H1 (cell line): ENCODE measurements at regions not wholly inside any gene's neighbourhood (a gene's known extent, or its start where the extent isn't known, plus 50 kb on each side); places are given as distances from the start of the nearest gene placed in this dataset.

Experiments used
- CTCF ChIA-PET: fragments of 300-600 bp; sonication (Branson Sonifier 250); formaldehyde crosslinking; loops from one replicate; lab custom pipeline; 2021; ENCODE audit not compliant: partially characterized antibody; lab: Charles Lee
- POLR2A ChIA-PET: fragments of 300-600 bp; sonication (Branson Sonifier 250); formaldehyde crosslinking; loops from one replicate; lab custom pipeline; 2021; ENCODE audit warnings: inconsistent platforms; ENCODE audit not compliant: partially characterized antibody; lab: Charles Lee
- DNase-seq, 2 experiments: peaks; one replicate each; pipeline versions ENCODE4 v3.0.0 to v3.0.0-alpha.2; 2010 to 2022; ENCODE audit warnings: low spot score in 2 of 2, low read depth in 1 of 2, mixed read lengths in 1 of 2
- FAIRE-seq: peaks from 2 replicates; lab custom pipeline; 2011; peaks lifted over from hg19 to GRCh38; lab: Jason Lieb, UNC
- H2AFZ ChIP-seq: 2 replicates; pipeline ENCODE4 v1.8.1; 2012; ENCODE audit warnings: low read length, inconsistent platforms
- H2AK5ac ChIP-seq: 2 replicates; pipeline ENCODE4 v1.6.1; 2013; ENCODE audit warnings: low read depth, low read length
- H2BK120ac ChIP-seq: replicated peaks from 2 replicates; pipeline ENCODE3; 2013; ENCODE audit warnings: low read depth, low read length, inconsistent platforms
- H2BK12ac ChIP-seq: 2 replicates; pipeline ENCODE4 v1.6.1; 2013; ENCODE audit warnings: low read depth, low read length
- H2BK15ac ChIP-seq: 2 replicates; pipeline ENCODE4 v1.6.1; 2013; ENCODE audit warnings: low read length
- H2BK20ac ChIP-seq: 2 replicates; pipeline ENCODE4 v1.6.1; 2013; ENCODE audit warnings: low read length
- H2BK5ac ChIP-seq: 2 replicates; pipeline ENCODE4 v1.6.1; 2013; ENCODE audit warnings: low read depth, low read length
- H3K14ac ChIP-seq: 2 replicates; pipeline ENCODE4 v1.6.1; 2013; ENCODE audit warnings: inconsistent platforms; ENCODE audit not compliant: insufficient read length
- H3K18ac ChIP-seq: 2 replicates; pipeline ENCODE4 v1.6.1; 2013; ENCODE audit warnings: low read length; ENCODE audit errors: extremely low read depth
- H3K23ac ChIP-seq: 2 replicates; pipeline ENCODE4 v1.6.1; 2013; ENCODE audit warnings: inconsistent platforms; ENCODE audit not compliant: insufficient read length
- H3K23me2 ChIP-seq: 2 replicates; pipeline ENCODE4 v1.6.1; 2013; ENCODE audit warnings: low read depth, low read length
- H3K27ac ChIP-seq: 2 replicates; pipeline ENCODE4 v1.6.1; 2011; ENCODE audit warnings: low read depth, low read length, inconsistent platforms
- H3K27me3 ChIP-seq, 4 experiments: replicated peaks in 1 of 4; 1 replicate in 1 of 4; 2 replicates in 3 of 4; pipeline versions ENCODE4 v1.6.1 to v1.8.1; 2011 to 2013; ENCODE audit warnings: low read length in 3 of 4, mild to moderate bottlenecking in 3 of 4, inconsistent platforms in 2 of 4, mixed read lengths in 2 of 4, moderate library complexity in 1 of 4; ENCODE audit not compliant: control insufficient read depth in 3 of 4, insufficient read depth in 3 of 4; ENCODE audit errors: extremely low read depth in 1 of 4
- H3K36me3 ChIP-seq, 4 experiments: 2 replicates each; pipeline versions ENCODE4 v1.6.1 to v1.8.1; 2011 to 2013; ENCODE audit warnings: mild to moderate bottlenecking in 4 of 4, low read length in 3 of 4, moderate library complexity in 2 of 4, control low read depth in 1 of 4, inconsistent platforms in 1 of 4; ENCODE audit not compliant: insufficient read depth in 4 of 4, control insufficient read depth in 2 of 4
- H3K4ac ChIP-seq: replicated peaks from 2 replicates; pipeline ENCODE3; 2013; ENCODE audit warnings: low read length, low read depth, mixed read lengths, inconsistent platforms; ENCODE audit not compliant: insufficient read length
- H3K4me1 ChIP-seq, 4 experiments: replicated peaks in 1 of 4; 1 replicate in 1 of 4; 2 replicates in 3 of 4; pipeline versions ENCODE4 v1.6.1 to v1.8.1; 2011 to 2013; ENCODE audit warnings: low read length in 3 of 4, inconsistent platforms in 2 of 4, mixed read lengths in 1 of 4; ENCODE audit not compliant: insufficient read depth in 4 of 4, control insufficient read depth in 3 of 4
- H3K4me2 ChIP-seq, 2 experiments: 2 replicates each; pipeline versions ENCODE4 v1.6.1 to v1.8.1; 2011 to 2013; ENCODE audit warnings: low read depth in 2 of 2, low read length in 2 of 2, control low read depth in 1 of 2, inconsistent platforms in 1 of 2, mild to moderate bottlenecking in 1 of 2; ENCODE audit not compliant: insufficient read depth in 1 of 2
- H3K4me3 ChIP-seq, 4 experiments: fragments of 200-600, 300-600 bp in 1 of 4; sonication (generic), shearing (Covaris generic), sonication (Bioruptor Twin) in 1 of 4; 2 replicates each; pipeline versions ENCODE4 v1.5.1 to v1.8.1; 2011 to 2016; ENCODE audit warnings: low read length in 4 of 4, low read depth in 3 of 4, control low read depth in 2 of 4, inconsistent platforms in 2 of 4, mild to moderate bottlenecking in 2 of 4, mixed read lengths in 1 of 4, moderate library complexity in 1 of 4; ENCODE audit not compliant: insufficient read depth in 2 of 4; ENCODE audit errors: extremely low read depth in 1 of 4
- H3K56ac ChIP-seq: replicated peaks from 2 replicates; pipeline ENCODE3; 2013; ENCODE audit warnings: low read depth, mild to moderate bottlenecking, mixed read lengths, low read length, inconsistent platforms; ENCODE audit not compliant: insufficient read length
- H3K79me1 ChIP-seq: 2 replicates; pipeline ENCODE4 v1.6.1; 2013; ENCODE audit warnings: low read depth, low read length, control low read depth
- H3K79me2 ChIP-seq, 2 experiments: 2 replicates each; pipeline versions ENCODE4 v1.6.1 to v1.8.1; 2012 to 2013; ENCODE audit warnings: low read length in 2 of 2, mild to moderate bottlenecking in 2 of 2, inconsistent platforms in 1 of 2; ENCODE audit not compliant: insufficient read depth in 2 of 2, control insufficient read depth in 1 of 2
- H3K9ac ChIP-seq, 4 experiments: replicated peaks in 1 of 4; 1 replicate in 1 of 4; 2 replicates in 3 of 4; pipeline versions ENCODE4 v1.6.1 to v1.8.1; 2011 to 2013; ENCODE audit warnings: low read depth in 3 of 4, low read length in 3 of 4, control low read depth in 2 of 4, mild to moderate bottlenecking in 2 of 4, moderate library complexity in 2 of 4, inconsistent platforms in 1 of 4; ENCODE audit errors: extremely low read depth in 1 of 4
- H3K9me3 ChIP-seq, 2 experiments: 2 replicates each; pipeline versions ENCODE4 v1.6.1 to v1.8.1; 2012 to 2013; ENCODE audit warnings: mild to moderate bottlenecking in 2 of 2, moderate library complexity in 2 of 2, control low read depth in 1 of 2, inconsistent platforms in 1 of 2, low read depth in 1 of 2, low read length in 1 of 2, mixed read lengths in 1 of 2; ENCODE audit not compliant: insufficient read depth in 2 of 2
- H4K20me1 ChIP-seq, 2 experiments: replicated peaks in 1 of 2; 2 replicates each; pipeline versions ENCODE3 to v1.8.1; 2011 to 2013; ENCODE audit warnings: inconsistent platforms in 2 of 2, low read length in 2 of 2, mild to moderate bottlenecking in 1 of 2; ENCODE audit not compliant: insufficient read depth in 2 of 2, control insufficient read depth in 1 of 2
- H4K5ac ChIP-seq: 2 replicates; pipeline ENCODE4 v1.6.1; 2013; ENCODE audit warnings: low read length, low read depth, mixed read lengths, inconsistent platforms; ENCODE audit not compliant: insufficient read length
- H4K8ac ChIP-seq: 2 replicates; pipeline ENCODE4 v1.8.0; 2013; ENCODE audit warnings: mild to moderate bottlenecking, moderate library complexity, low read length, inconsistent platforms; ENCODE audit not compliant: insufficient read depth; ENCODE audit errors: extremely low read depth
- H4K91ac ChIP-seq: replicated peaks from 2 replicates; pipeline ENCODE3; 2013; ENCODE audit warnings: low read length, mixed read lengths, inconsistent platforms; ENCODE audit not compliant: insufficient read length
- SAP30 ChIP-seq: fragments of 300-600 bp; sonication (generic); IDR thresholded peaks from 2 replicates; pipeline ENCODE4 v1.7.1; 2012; ENCODE audit warnings: low read length, moderate library complexity, mild to moderate bottlenecking, inconsistent platforms; ENCODE audit not compliant: insufficient read depth, insufficient replicate concordance
- WGBS, 2 experiments: shearing (Covaris generic) in 1 of 2; methylation state at CpG; one replicate each; pipeline versions ENCODE4 v1.1.6 to v1.1.7; 2013 to 2015; ENCODE audit warnings: low lambda C conversion rate in 2 of 2, mixed read lengths in 2 of 2, inconsistent platforms in 1 of 2, low coverage in 1 of 2, missing lambda C conversion rate in 1 of 2; ENCODE audit not compliant: insufficient replicate concordance in 2 of 2, insufficient coverage in 1 of 2, insufficient read length in 1 of 2; ENCODE audit errors: extremely low coverage in 1 of 2, missing lambda C conversion rate in 1 of 2; 5-methylcytosine and 5-hydroxymethylcytosine counted together

- no peaks in the 10 kb centered on the region; a peak in 1 of 7 replicates for H3K4me1 ChIP-seq
- 86% methylated on average over 1 of the region's 1 CpG; no CpG with 5 or more reads in 1 of the 2 experiments for WGBS, 2 experiments
These were observed 379.2 kb downstream of the BTG1 start for GRCh38 chr12:91766454-91766853.

More at GRCh38 chr12:91766454-91766853, 379.2 kb downstream of the BTG1 start:
- Histone ChIP-seq H2BK12ac (no peak overlapping the region), H4K20me1 (no peaks in the 10 kb centered on the region), H2BK120ac (no peak overlapping the region), H2AK5ac (no peak overlapping the region), H3K14ac (no peak overlapping the region), H4K91ac (no peak overlapping the region), H2AFZ (no peak overlapping the region), H4K8ac (no peak overlapping the region), H3K23me2 (no peaks in the 10 kb centered on the region), H2BK15ac (no peak overlapping the region), H3K79me1 (no peaks in the 10 kb centered on the region), H3K27me3 (no peaks in the 10 kb centered on the region), H3K4me2 (no peak overlapping the region), H3K18ac (no peak overlapping the region), H3K9me3 (no peaks in the 10 kb centered on the region), H3K4me3 (no peak overlapping the region), H3K4ac (no peak overlapping the region), H3K36me3 (no peaks in the 10 kb centered on the region), H3K27ac (no peak overlapping the region), H3K9ac (no peak overlapping the region), H3K79me2 (no peaks in the 10 kb centered on the region), H3K56ac (no peak overlapping the region), H2BK20ac (no peak overlapping the region), H3K23ac (no peak overlapping the region), H4K5ac (no peak overlapping the region), H2BK5ac (no peak overlapping the region)
- no peak for FAIRE-seq
- ChIA-PET CTCF (no interaction called here), POLR2A (interaction anchor here (0.9 kb wide), 1 partner anchor 378 kb away, joined by 3 read pairs; no protein-coding TSS in a partner anchor)
- no peak for TF ChIP-seq SAP30
- DNase-seq, result no peak
